SK-N-SH (cell line): ENCODE measurements at regions not wholly inside any gene's neighbourhood (a gene's known extent, or its start where the extent isn't known, plus 50 kb on each side); places are given as distances from the start of the nearest gene placed in this dataset.
"Not testable (repeated sequence)": the region's sequence is repeated elsewhere in the genome, so short reads cannot be mapped to it uniquely, and the experiment has no call there.

Experiments used
- ELF1 ChIP-seq: IDR thresholded peaks from 2 replicates; pipeline ENCODE4 v1.4.0; 2012
- EP300 ChIP-seq, 2 experiments: IDR thresholded peaks; 2 replicates each; pipeline versions ENCODE4 v1.4.0 to v1.6.1; 2012; ENCODE audit warnings: borderline replicate concordance in 1 of 2, low read depth in 1 of 2, low read length in 1 of 2
- FOXJ3 ChIP-seq: sonication (generic); formaldehyde crosslinking; IDR thresholded peaks from 2 replicates; pipeline ENCODE4 v1.5.1; 2020; ENCODE audit warnings: mild to moderate bottlenecking, missing genetic modification reagents
- GABPA ChIP-seq: IDR thresholded peaks from 2 replicates; pipeline ENCODE4 v1.4.0; 2012; ENCODE audit warnings: low read depth, mild to moderate bottlenecking
- MXI1 ChIP-seq: IDR thresholded peaks from 2 replicates; pipeline ENCODE4 v1.6.1; 2012; ENCODE audit warnings: mild to moderate bottlenecking, low read depth, low read length, improper control_type of control experiment
- POLR2AphosphoS5 ChIP-seq: IDR thresholded peaks from 2 replicates; pipeline ENCODE4 v1.6.1; 2012; ENCODE audit warnings: low read depth, low read length
- TF ChIP-seq, protein P1 (sequence below): fragments of 200-600 bp; sonication (generic); IDR thresholded peaks from 2 replicates; pipeline ENCODE4 v1.6.1; 2017; ENCODE audit warnings: antibody characterized with exemption, mild to moderate bottlenecking, moderate library complexity
- TF ChIP-seq, protein P2 (sequence below): IDR thresholded peaks from 2 replicates; pipeline ENCODE4 v1.4.0; 2012; ENCODE audit warnings: low read depth, borderline replicate concordance

DNA sequence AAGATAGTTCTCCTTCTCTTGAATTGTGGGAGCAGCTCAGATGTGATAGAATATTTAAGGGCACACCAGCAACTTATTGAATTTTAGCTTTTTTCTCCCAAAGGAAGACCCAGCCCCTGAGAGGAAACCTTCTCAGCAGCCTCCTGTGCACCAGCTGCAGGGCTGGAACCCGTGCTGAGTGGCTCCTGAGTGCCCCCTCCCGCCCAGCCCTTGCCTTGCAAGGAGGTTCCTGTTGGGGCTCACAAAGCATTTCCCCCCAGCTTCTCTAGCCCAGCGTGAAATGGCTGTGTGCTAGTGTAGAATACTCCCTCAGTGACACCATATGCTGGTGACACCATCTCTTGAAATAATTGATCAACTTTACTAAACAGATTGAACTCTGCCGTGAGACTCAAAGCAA, 1180.1 kb downstream of the TMEM121 start:
- TF ChIP-seq ELF1; POLR2AphosphoS5; EP300 (IDR thresholded peaks at IDR 0.05; ENCODE audit: borderline replicate concordance in 1 of 2, low read depth in 1 of 2, low read length in 1 of 2); GABPA; MXI1; FOXJ3: not testable (repeated sequence)
- TF ChIP-seq, protein P1, sequence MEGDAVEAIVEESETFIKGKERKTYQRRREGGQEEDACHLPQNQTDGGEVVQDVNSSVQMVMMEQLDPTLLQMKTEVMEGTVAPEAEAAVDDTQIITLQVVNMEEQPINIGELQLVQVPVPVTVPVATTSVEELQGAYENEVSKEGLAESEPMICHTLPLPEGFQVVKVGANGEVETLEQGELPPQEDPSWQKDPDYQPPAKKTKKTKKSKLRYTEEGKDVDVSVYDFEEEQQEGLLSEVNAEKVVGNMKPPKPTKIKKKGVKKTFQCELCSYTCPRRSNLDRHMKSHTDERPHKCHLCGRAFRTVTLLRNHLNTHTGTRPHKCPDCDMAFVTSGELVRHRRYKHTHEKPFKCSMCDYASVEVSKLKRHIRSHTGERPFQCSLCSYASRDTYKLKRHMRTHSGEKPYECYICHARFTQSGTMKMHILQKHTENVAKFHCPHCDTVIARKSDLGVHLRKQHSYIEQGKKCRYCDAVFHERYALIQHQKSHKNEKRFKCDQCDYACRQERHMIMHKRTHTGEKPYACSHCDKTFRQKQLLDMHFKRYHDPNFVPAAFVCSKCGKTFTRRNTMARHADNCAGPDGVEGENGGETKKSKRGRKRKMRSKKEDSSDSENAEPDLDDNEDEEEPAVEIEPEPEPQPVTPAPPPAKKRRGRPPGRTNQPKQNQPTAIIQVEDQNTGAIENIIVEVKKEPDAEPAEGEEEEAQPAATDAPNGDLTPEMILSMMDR: not testable (repeated sequence)
- TF ChIP-seq, protein P2, sequence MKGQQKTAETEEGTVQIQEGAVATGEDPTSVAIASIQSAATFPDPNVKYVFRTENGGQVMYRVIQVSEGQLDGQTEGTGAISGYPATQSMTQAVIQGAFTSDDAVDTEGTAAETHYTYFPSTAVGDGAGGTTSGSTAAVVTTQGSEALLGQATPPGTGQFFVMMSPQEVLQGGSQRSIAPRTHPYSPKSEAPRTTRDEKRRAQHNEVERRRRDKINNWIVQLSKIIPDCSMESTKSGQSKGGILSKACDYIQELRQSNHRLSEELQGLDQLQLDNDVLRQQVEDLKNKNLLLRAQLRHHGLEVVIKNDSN: not testable (repeated sequence)
